ENCODE measurements at regions not wholly inside any gene's neighbourhood (a gene's known extent, or its start where the extent isn't known, plus 50 kb on each side); places are given as distances from the start of the nearest gene placed in this dataset.

- ATAC-seq (ENCODE audit: low FRiP score) (no peak), DNase-seq (ENCODE audit: low spot score) (no peak)
- TF ChIP-seq CTCF (IDR thresholded peaks at IDR 0.05): no peak
Observed at GRCh38 chr16:5704271-5704670, 606.7 kb upstream of the EEF2KMT start.

- no peak for ATAC-seq (ENCODE audit: low FRiP score)
- TF ChIP-seq CTCF (IDR thresholded peaks at IDR 0.05): no peak
Observed at GRCh38 chr16:5693426-5693825, 595.8 kb upstream of the EEF2KMT start.

GRCh38 chr16:5681966-5682365 is 584.4 kb upstream of the EEF2KMT start:
- DNase-seq (ENCODE audit: low spot score): no peak
- no peak for TF ChIP-seq CTCF (IDR thresholded peaks at IDR 0.05)

More at GRCh38 chr16:5693426-5693825, 595.8 kb upstream of the EEF2KMT start:
- DNase-seq (ENCODE audit: low spot score): no peak

GRCh38 chr16:5678371-5678770 is 580.8 kb upstream of the EEF2KMT start:
- TF ChIP-seq CTCF (IDR thresholded peaks at IDR 0.05): no peak
- ATAC-seq (ENCODE audit: low FRiP score): no peak

More at GRCh38 chr16:5681966-5682365, 584.4 kb upstream of the EEF2KMT start:
- ATAC-seq (ENCODE audit: low FRiP score): no peak

GRCh38 chr16:5671421-5671820 is 573.8 kb upstream of the EEF2KMT start:
- no peak for ATAC-seq (ENCODE audit: low FRiP score)
- no peak for DNase-seq (ENCODE audit: low spot score)
- TF ChIP-seq CTCF (IDR thresholded peaks at IDR 0.05): no peak

More at GRCh38 chr16:5678371-5678770, 580.8 kb upstream of the EEF2KMT start:
- no peak for DNase-seq (ENCODE audit: low spot score)

- DNase-seq (ENCODE audit: low spot score) (no peak), ATAC-seq (ENCODE audit: low FRiP score) (no peak)
- no peak for TF ChIP-seq CTCF (IDR thresholded peaks at IDR 0.05)
Observed at GRCh38 chr16:5670198-5670597, 572.6 kb upstream of the EEF2KMT start.

GRCh38 chr16:5668553-5668952 is 571.0 kb upstream of the EEF2KMT start:
- no peak for ATAC-seq (ENCODE audit: low FRiP score)
- no peak for DNase-seq (ENCODE audit: low spot score)
- no peak for TF ChIP-seq CTCF (IDR thresholded peaks at IDR 0.05)
